ENCODE measurements at regions not wholly inside any gene's neighbourhood (a gene's known extent, or its start where the extent isn't known, plus 50 kb on each side); places are given as distances from the start of the nearest gene placed in this dataset.

DNA sequence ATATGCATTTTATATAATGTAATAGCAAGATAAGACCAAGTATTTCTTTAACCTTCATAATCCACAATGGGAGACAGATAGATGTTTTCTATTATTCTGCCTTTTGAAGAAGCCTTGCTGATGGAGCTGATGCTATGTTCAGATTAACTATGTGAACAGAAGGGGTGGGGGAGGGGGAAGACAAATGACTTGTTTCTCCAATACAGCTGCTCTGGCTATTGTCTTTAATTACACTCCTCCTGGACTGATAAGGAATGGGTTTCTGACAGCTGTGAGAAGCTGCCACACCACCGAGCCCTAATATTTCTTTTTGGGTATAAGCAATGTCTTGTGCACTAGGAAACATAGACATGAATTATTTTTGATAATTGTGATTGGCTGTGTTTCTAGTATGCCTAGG lies 62.0 kb downstream of the CAVIN4 start:
- BruUV-seq (replicated peaks), result no TSS peak
- ATAC-seq (no peak), FAIRE-seq (no peak), DNase-seq (ENCODE audit: low spot score) (no peak)
- H3K27me3 ChIP-seq (ENCODE audit: control insufficient read depth in 1 of 2, insufficient read depth in 2 of 2, low read length in 2 of 2), result no peaks in the 10 kb centered on the region; a peak in 1 of 5 replicates
- no peaks in the 10 kb centered on the region for H3K79me2 ChIP-seq (ENCODE audit: insufficient read depth, low read length)
- H3K4me3 ChIP-seq (replicated peaks in 1 of 3; ENCODE audit: insufficient read depth in 1 of 3, low read depth in 2 of 3, low read length in 3 of 3), result no peak overlapping the region
- ChIA-PET CTCF (ENCODE audit: low intra/inter-chr PET ratio, low total read pairs) (no interaction called here), POLR2A (no interaction called here)
- intact Hi-C loops (cut with micrococcal nuclease; ENCODE audit: unreplicated experiment), result no loop called here
- H3K36me3 ChIP-seq (replicated peaks in 1 of 2; ENCODE audit: control insufficient read depth in 1 of 2, insufficient read depth in 2 of 2, low read length in 2 of 2), result no peaks in the 10 kb centered on the region
- no peaks in the 10 kb centered on the region for H3K4me1 ChIP-seq (ENCODE audit: insufficient read depth, low read length)
- H3K4me2 ChIP-seq (ENCODE audit: low read depth, low read length), result no peak overlapping the region
- no peak overlapping the region for H3K9ac ChIP-seq (ENCODE audit: insufficient read depth, low read depth, low read length)
- no peaks in the 10 kb centered on the region for H3K9me3 ChIP-seq (ENCODE audit: low read length)
- no peak overlapping the region for H2AFZ ChIP-seq (ENCODE audit: low read length)
- H4K20me1 ChIP-seq (ENCODE audit: insufficient read depth, low read length), result no peaks in the 10 kb centered on the region
- 0% methylated on average over 1 of the region's 1 CpG for WGBS (ENCODE audit: low lambda C conversion rate)
- no peak overlapping the region for H3K27ac ChIP-seq (ENCODE audit: extremely low read length, insufficient read depth, low read length)
- in situ Hi-C loops (cut with HindIII; ENCODE audit: extremely low pct_ligation_motif_present, low pct_unique_long_range_greater_than_20kb), result no loop called here
- TF ChIP-seq LCORL (IDR thresholded peaks at IDR 0.05) (no peak), LCORL (CRISPR knock-in tag; IDR thresholded peaks at IDR 0.05) (no peak), ZNF543 (CRISPR knock-in tag; IDR thresholded peaks at IDR 0.05) (no peak), TCF7 (IDR thresholded peaks at IDR 0.05; ENCODE audit: low read depth) (no peak), ZNF264 (CRISPR knock-in tag; IDR thresholded peaks at IDR 0.05) (no peak), ZNF788 (CRISPR knock-in tag; IDR thresholded peaks at IDR 0.05; ENCODE audit: borderline replicate concordance) (no peak), ZSCAN31 (CRISPR knock-in tag; IDR thresholded peaks at IDR 0.05; ENCODE audit: low read depth) (no peak), ZNF282 (IDR thresholded peaks at IDR 0.05; ENCODE audit: partially characterized antibody) (no peak), EZH2 (conservative IDR thresholded peaks at IDR 0.05; ENCODE audit: low read depth, low read length) (no peak), ARNT (IDR thresholded peaks at IDR 0.05) (no peak), IRF2 (CRISPR knock-in tag; IDR thresholded peaks at IDR 0.05) (no peak), TGIF2 (CRISPR knock-in tag; IDR thresholded peaks at IDR 0.05) (no peak)
- TF ChIP-seq, protein P1, sequence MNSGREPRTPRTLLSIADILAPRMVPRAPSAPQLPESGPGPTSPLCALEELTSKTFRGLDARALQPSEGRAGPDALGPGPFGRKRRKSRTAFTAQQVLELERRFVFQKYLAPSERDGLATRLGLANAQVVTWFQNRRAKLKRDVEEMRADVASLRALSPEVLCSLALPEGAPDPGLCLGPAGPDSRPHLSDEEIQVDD (CRISPR knock-in tag; IDR thresholded peaks at IDR 0.05; ENCODE audit: borderline replicate concordance), result no peak
- TF ChIP-seq, protein P2, sequence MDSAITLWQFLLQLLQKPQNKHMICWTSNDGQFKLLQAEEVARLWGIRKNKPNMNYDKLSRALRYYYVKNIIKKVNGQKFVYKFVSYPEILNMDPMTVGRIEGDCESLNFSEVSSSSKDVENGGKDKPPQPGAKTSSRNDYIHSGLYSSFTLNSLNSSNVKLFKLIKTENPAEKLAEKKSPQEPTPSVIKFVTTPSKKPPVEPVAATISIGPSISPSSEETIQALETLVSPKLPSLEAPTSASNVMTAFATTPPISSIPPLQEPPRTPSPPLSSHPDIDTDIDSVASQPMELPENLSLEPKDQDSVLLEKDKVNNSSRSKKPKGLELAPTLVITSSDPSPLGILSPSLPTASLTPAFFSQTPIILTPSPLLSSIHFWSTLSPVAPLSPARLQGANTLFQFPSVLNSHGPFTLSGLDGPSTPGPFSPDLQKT (CRISPR knock-in tag; IDR thresholded peaks at IDR 0.05; ENCODE audit: borderline replicate concordance), result no peak

All from HepG2 (cell line).